ENCODE measurements at regions not wholly inside any gene's neighbourhood (a gene's known extent, or its start where the extent isn't known, plus 50 kb on each side); places are given as distances from the start of the nearest gene placed in this dataset.

DNA sequence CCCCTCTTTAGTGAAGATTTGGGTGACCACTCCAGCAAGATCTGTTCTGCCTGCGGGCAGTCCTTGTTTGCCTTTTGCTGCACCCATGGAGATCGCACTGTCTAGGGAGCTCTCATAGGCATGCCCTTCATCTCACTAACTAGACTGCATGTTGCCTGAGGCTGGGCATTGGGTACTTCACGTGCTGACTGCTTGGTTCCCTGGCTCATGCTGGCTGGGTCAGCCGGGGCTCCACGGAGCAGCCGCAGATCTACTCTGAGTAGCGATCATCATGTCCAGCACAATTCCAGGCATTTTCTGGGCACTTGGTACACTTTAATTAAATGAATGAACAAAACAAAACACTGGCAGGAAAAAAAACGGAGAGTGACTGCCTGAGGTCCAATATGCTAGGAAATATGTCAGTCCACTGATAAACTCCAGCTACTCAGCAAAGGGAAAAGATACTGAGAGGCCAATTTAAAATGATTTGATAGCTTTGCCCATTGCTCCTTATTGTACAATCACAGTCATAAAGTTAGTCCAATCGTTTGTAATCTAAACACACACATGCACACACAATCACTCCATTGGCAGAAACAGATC is 220.3 kb downstream of the C1D start:
- no peak for DNase-seq

DNA sequence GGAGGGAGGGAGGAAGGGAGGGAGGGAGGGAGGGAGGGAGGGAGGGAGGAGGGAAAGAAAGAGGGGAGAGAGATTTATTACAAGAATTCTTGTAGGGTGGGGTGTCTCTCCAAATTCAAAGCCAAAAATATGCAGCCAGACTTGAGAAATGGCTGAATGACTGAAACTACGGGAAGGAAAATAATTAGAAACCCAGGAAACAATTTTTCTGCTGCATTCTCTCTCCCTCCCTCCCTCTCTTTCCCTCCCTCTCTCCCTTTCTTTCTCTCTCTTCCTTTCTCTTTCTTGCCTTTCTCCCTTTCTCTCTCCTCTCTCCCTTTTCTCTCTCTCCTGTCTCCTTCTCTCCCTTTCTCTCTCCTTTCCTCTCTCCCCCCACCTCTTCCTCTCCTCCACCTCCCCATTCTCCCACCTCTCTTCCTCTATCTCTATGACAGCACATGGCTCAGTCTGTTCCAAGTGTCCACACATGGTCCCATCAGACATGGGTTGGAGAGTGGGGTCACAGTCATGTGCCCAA is 218.7 kb downstream of the C1D start:
- no peak for DNase-seq

DNA sequence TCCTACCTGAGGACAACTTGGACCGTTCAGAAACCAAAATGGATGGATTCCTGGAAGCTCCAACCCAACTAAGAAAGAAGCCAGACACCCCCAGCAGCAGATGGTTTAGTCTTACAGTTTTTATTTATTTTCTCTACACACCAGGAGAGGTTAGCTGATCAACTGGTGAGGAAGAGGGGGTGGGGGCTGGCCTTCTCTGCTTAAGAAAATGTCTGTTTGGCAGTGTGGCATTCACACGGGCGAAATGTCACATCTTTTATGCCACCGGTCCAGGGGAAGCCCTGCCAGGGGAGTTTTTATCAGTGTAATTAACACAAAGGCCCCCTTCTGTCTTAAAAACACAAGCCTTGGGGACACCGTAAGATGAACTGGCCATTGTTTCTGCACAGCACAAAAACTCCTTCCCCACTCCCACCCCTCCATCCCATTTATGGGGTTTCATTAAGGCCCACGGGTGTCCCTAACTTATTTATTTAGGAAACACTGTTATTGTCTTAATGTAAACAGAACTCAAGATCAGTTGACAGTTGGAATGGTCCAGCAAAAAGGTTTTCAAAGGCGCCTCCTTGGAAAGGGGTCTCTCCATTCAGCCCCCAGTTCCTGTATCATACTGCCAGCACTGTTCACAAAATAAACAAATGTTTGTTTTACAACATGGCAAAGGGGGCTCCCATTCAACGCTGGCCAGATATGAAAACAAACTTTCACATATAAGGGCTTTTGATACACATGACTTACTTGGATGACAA is 217.0 kb downstream of the C1D start:
- DNase-seq, result no peak

DNA sequence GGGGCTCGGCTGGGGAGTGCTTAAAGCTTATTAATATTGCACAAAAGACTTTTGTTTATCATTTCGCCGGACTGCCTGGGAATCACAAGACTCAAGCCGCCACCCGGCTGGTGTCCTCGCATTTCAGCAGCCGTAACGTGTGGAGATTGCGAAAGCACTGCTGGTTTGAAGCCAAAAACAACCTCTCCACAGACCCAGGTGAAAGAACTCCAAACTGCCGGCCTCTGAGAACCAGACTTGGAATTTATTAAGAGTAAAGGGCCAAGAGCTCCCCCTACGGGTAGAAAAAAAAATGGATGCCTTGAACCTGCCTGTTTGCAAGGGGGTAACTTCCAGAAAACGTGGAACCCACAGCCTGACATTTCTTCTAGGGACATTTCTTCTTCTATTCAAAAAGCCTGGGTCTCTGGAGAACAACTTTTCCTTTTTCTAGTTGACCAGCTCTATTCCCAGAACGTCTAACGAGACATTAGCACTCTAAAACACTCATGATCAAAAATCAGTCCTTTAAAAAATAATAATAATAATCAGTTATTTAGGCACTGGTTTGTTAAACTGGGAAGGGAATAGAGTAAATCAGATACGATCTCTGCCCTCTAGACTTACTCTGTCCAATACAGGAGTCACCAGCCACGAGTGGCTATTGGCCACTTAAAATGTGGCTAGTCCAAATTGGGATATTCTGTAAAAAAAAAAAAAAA is 216.3 kb downstream of the C1D start:
- peak; percentile 90 for DNase-seq

DNA sequence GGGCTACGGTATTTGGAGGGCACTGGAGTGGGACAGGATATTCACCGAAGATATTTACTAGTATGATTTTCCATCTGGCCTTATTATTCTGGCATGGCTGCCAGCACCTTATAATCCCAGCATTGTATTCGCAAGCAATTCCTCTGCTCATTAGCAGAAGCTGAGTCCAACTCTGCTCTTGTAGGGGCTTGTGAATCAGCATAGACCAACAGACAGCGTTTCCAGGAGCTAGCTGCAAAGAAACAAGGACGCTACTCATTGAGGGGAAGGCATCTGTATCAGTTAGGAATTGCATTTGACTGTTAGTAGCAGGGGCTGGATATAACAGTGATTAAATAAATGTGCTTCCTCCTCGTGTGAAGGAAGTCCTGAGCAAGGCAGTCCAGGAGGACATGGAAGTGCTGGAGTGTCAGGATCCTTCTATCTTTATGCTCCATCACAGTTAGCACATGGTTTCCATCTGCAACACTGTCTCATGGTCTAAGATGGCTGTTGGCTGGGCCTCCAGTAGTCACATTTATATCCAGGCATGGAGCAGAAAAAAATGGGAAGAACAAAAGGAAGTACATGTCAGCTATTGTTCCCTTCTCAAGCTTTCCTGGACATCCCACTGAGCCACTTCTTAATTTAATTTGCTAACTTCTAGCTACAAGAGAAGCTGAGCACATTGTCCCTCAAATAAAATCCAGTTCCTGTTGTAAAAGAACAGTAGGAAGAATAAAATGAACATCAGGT is 214.1 kb downstream of the C1D start:
- DNase-seq, result no peak

DNA sequence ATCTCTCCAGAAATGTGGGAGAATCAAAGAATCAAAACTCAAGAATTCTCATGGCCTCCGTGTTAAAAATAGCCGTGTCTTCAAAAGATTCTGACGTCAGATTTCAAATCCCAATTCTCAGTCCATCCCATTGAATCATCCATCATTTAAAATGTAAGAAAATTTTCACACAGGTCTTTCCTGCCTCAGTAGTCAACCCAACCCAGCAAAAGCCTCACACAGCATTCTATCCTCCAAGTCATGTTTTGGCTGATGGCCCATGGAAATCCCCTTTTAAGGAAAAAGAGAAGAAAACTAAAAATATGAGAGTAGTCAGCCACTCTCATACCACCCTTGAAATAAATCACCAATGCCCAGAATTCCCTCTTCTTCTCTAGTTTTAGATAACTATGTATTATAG is 211.8 kb downstream of the C1D start:
- no peak for DNase-seq

DNA sequence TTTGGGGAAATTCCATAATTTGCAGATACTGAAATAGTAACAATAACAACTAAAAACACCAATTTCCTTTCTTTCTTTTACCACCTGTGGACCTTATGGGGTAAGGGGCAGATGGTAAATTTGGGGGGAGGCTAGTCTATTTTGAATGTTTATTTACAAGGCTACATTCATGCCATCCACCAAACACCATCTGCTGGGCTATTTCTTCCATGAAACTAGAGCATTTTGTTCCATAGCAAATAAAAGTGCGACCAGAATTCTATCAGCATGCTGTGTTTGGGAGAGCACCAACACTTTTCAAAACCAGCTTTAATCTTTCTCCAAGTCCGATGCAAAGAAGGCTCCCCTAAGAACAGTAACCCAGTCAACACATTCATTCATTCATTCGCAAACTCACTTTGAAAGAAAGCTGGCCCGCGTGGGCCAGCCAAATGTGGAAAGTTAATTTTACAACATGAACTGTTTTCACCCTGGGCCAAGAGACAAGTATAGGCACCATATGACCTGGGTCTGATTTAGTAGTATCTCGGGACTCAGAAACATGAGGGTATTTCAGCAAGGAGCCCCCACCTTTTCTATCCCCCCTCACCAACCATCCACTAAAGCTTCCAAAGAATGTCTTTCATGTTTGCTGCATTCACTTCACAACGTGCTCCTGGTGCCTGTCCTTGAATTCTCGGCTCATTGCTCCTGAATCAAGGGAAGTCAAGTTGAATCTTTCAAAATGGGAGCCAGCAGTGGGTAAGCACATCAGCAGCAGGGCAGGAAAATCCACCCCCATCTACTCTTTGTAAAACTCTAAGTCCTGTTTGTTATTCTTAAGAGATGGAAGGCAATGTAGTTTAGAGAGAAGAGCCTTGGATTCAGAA is 210.6 kb downstream of the C1D start:
- DNase-seq, result no peak

DNA sequence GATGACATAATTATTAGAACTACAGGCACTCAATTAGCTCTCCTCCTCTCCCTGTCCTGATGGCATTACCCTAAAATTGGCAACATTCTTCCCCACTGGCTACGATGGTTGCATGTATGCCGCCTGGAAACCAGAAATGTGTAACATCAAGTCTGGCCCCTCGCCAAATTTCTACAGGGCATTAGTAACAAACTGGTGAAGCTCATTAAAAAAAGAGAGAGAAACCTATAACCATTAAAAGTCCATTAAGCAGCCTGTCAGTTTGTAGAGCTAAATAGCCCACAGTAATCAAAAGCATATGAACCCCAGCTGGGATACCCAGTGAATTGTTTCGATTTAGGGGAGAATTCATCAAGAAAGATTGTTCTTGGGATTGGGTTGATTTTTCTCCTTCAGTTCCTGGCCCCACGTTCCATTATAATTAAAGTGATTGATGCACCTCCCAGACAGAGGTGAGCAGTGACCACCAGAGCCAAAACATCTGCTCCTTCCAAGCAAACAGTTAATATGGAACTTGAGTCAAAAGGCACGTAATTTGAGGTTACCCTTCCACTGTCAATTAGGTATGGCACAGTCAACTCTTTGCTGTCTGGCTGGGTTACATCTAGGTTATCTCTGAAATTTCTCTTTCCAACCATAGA is 208.6 kb downstream of the C1D start:
- no peak for DNase-seq

DNA sequence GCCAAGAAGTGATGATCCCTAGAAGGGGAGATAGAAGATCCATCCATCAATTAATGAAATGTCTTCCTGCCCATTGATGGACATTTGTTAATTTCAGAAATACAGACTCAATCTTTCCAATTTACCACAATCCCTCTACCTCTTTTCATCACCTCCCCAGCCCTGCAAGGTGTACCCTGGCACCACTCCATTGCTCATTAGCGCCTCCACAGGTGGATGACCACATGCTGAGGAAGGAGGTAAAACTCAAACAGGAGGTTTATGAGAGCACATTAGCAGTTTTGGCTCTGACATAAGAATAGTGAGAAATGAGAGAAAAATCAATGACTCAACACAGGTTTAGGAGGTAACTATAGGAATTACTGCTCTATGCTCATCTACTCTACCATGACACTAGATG is 208.0 kb downstream of the C1D start:
- DNase-seq, result no peak

DNA sequence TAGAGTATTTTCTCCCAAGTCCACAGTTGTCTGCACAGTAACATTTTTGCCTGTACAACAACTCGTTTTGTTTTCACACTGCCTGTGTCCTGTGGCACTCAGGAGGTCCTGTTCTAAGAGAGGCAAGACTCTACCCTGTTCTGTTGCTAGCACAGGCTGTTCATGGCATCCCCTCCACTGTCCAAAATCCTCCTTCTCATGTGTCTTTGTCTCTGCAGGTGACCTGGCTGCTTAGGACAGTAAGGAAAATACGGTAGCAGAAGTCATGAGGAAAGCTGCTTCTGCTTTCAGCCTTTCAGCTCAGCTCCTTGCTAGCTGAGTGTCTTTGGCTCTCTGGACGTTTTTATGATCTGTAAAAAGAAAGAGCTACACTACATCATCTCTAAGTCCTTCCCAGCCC is 205.9 kb downstream of the C1D start:
- no peak for DNase-seq

DNA sequence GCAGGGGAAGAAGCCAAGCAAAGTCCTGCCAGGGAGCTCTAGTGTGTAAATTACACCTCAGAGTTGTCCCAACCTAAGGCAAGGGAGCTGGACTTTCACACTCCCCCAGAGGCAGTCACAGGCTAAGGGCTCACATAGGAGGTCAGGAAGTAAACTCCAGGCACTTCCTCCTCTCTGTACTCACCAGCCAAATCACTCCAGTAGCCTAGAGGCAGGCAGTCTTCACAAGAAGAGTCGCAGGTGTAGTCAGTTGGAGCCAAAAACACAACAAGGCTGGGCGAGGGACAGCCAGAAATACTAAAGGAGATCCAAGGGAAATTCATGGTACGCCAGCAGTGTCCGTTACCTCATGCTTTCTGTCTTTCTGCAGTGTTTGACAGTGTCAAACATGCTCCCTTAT is 205.0 kb downstream of the C1D start:
- no peak for DNase-seq

DNA sequence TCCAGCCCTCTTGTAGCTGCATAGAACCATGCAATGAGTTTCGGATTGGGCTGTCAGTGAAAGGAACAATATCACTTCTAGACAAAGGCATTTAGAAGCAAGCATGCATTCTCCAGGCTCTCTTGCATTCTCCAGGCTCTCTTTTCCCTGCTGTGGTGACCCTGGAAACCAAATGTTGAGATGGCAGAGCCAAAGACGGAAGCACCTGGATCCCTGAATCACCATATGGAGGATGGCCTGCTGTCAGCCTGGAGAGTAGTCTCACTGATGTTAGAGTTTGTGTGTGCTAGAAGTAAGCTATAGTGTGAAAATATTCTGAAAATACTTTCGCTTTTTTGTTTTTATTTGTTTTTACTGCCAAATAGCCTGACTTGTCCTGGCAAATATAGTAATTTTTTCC is 203.9 kb downstream of the C1D start:
- no peak for DNase-seq

DNA sequence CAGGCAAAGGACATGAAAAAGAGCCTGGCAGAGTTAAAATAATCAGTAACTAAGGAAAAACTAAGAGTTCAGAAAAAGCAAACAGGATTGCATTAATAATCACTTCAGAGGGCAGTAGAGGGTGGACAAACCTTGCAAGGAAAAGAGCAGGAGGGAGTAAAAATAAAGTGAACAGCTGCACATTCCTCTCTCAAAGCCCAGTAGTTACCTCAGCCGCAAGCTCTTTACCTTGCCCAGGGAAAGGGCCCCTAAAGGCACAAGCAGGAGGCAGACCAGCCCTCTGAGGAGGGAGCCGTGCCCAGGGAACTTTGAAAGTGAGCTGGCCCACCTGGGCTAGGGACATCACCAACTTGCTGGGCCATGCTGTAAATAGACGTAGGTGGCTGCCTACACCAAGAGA is 196.9 kb downstream of the C1D start:
- DNase-seq, result peak; percentile 62

DNA sequence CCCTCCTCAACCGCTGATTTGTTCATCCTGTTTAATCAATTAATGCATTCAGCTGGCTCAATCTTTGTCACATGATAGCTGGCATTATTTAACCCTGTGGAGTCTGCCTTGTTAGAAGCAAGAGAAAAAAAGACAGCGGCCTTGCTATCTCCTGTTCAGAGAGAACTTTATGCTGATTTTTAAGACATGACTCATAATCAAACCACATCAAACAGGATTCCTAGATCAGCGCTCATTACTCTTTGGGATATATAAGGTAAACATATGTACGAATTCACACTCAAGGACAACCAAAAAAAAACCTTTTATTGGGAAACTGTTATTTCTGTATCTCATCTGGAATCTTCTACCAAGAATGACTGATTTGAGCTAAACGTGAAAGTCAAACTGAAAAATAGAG is 195.1 kb downstream of the C1D start:
- peak; percentile 36 for DNase-seq

DNA sequence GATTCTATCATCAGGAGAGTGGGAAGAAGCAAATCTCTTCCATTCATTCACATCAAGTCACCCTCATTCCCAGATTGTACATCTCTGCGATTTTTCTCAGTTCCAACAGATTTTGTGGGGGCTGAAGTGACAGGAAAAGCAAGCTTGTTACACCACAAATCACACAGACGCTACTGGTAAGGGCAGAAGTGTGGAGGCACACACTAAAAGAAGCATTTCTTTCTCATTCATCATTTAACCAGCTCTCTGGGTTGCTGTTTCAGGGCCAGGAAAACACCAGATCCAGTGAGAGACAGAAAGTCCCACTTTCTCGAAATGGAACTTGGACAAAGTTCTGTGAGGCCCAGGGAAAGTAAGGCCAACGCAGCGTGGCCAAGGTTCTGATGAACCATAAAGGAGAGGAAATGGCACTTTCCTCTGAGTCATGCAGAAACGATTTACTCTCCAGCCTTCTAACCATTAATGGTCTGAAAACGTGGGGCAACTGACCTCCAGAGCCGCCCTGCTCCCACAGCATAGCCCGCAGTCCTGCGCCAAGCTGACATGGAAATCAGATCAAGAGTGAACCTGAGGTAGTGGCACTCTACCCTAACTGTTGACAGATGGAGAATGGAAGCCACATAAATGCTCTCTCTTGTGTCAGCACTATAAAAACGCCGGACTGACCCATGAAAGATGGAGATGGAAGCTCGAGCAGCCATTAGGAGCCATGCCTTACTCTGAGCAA is 191.0 kb downstream of the C1D start:
- DNase-seq, result peak; percentile 84

DNA sequence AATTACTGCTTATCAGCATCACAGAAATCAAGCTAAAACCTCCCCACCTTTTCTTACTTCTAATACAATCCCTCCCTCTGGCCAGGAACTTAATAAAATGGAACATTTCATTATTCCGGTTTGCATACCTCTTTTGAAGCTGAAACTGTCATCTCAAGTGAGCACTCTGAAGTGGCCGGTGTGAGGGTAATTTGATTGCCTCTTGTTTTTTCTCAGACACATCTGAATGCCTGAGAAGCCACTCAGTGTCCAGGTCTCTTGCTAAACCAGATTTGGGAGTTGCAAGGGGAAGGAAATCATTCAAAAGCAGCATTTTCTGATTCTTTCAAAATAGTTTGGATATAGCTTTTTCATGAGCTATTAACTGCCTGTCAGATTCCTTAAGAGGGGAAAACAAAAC is 190.3 kb downstream of the C1D start:
- no peak for DNase-seq

DNA sequence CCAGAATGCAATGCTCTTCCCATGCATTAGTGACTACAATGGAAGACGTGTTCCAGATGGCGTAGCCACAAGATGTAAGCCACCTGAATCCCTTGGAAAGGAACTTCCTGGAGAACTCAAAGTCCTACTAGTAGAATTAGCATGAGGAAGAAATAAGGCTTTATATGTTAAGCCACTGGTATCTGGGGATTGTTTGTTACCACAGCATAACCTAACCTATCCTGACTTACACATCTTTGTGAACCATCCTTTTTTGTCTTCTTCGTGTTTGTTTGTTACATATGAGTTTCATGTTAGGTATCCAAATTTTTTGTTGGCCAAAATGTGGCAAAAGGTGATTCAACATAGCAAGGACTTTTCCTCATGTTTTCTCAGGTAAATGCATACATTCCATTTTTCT is 188.9 kb downstream of the C1D start:
- DNase-seq, result no peak

DNA sequence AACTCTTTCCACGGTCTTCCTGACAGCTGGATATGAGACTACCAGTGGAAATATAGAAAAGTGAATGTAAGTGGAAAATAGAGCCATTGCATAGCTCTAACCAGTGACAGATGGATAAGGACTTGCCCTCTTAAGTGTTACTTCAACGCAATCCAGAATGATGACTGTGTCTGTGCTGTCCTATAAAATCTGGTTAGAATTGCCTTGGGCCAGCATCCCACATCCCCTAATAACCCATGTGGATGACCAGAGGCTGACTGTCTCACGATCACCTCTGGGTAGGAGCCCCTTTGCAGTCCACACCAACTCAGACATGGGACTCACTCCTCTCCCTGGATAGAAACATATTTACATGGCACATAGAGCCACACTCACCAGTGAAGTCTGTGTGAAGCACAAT is 186.6 kb downstream of the C1D start:
- no peak for DNase-seq

DNA sequence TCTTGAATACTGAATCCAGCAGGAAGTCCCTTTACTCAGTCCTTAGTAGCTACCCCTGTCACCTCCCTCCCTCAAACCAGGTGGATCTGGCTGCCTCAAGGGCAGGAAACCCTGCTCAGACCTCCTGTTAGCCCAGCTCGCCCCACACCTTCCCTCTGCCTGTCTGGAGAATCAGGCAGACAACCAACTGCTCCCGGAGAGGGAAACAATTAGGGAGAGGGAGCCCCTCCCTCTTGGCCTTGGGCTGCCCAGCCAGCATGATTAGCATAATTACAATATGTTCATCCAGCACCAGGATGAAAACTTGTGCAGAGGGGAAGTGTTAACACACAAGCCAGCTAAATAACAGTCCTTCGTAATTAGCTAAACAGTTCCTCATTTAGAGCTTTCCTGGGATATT is 185.5 kb downstream of the C1D start:
- no peak for DNase-seq

DNA sequence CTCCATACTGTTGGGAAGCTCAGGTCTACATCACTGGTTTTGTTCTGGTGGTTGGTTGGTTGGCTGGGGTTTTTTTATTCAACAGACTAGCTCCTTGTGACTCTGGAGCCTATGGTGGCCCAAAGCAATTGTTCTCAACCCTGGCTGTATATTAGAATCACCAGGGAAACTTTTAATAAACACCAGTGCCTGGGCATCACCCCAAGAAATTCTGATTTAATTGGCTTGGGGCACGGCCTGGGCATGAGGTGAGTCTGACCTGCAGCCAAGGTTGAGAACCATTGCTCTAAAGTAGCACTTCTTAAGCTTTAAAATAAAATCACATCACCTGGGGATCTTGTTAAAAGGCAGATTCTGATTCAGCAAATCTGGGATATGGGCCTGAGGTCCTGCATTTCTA is 184.1 kb downstream of the C1D start:
- no peak for DNase-seq

DNA sequence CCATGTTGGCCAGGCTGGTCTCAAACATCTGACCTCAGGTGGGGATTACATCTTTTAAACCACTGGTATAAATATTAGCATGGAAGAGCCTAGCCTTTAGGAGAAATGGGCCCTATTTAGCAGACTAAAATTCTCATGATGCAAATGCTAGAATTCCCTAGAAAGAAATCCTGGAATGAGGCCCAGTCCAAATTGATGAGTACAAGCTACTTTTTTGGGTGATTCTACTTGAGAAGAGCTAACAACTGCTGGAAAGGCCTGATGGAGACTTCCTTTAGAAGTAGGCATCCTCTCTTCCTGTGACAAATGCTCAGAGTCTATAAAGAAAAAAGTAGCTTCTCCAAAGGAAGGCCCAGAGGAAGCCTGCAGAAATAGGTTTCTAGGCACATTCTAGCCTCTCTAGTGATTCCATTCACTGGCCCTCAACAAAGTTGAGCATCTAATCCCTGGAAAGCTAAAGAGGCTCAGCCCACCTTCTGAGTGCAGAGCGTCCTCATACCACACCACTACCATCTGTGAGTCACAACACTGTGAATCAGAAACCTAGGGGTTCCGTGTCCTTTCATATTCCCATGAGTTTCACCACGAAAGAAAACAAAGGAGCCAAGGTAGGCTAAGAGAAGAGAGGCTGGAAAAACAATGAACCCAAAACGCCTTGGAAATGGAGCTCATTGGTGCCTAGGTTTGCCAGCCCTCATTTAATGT is 183.1 kb downstream of the C1D start:
- peak; percentile 73 for DNase-seq
